Right ventricle myocardium superior (tissue), 1 donor: ENCODE measurements at regions not wholly inside any gene's neighbourhood (a gene's known extent, or its start where the extent isn't known, plus 50 kb on each side); places are given as distances from the start of the nearest gene placed in this dataset.

Experiments used
- ATAC-seq: fragments of 200-7000 bp; cut with Tn5 transposase; one replicate; pipeline ENCODE4 v1.9.1; 2020; ENCODE audit warnings: mild to moderate bottlenecking; ENCODE audit not compliant: poor library complexity
- DNase-seq: peaks from one replicate; pipeline ENCODE4 v3.0.0-alpha.2; 2020
- intact Hi-C: fragments of 100-400 bp; cut with DNase I; formaldehyde crosslinking; loops from one replicate; pipeline ENCODE4 v1.11.2; 2022
- donor health status: DM: no; HTN: yes; CAD: no; lungs with severe emphysema.

DNA sequence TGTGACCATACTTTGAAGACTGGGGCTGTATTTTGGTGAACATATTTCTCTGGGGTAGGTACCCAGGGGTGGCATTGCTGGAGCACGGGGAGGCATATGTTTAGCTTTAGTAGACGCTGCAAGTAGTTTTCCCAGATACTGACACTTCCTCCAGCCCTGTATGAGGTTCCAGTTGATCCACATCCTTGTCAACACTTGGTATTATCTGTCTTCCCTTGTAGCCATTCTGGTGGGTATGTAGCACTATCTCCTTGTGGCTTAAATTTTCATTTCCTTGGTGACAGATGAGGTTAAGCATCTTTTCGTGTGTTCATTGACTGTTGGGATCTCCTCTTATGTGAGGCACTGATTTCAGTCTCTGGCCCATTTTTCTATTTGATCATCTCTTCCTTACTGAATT is 179.1 kb downstream of the PHETA1 start:
- intact Hi-C loops: no loop called here
- no peak for ATAC-seq
- DNase-seq: no peak

- DNase-seq: no peak
- intact Hi-C loops: no loop called here
- ATAC-seq: no peak
Observed at GRCh38 chr12:111188436-111188835, 180.5 kb downstream of the PHETA1 start.

GRCh38 chr12:111186347-111186746 is 182.5 kb downstream of the PHETA1 start:
- intact Hi-C loops: no loop called here
- DNase-seq (no peak), ATAC-seq (no peak)

DNA sequence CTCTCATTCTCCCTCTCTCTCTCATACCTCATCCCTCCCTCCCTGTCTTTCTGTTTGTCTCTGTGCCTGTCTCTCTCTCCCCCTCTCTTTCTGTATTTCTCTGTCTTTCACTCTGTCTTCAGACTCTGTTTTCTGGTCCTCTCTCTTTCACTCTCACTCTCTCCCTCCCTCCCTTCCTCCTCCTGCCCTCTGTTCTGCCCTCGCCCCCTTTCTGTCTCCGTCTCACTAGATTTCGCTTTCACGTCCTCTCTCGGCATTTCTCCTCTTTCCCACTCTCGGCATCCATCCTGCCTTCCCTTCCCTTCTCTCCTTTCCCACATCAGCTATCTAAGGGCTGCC is 183.0 kb downstream of the PHETA1 start:
- no peak for ATAC-seq
- no peak for DNase-seq
- intact Hi-C loops: no loop called here

- ATAC-seq (no peak), DNase-seq (no peak)
- intact Hi-C loops: no loop called here
Observed at GRCh38 chr12:111185206-111185888, 183.5 kb downstream of the PHETA1 start.

- DNase-seq (no peak), ATAC-seq (no peak)
- intact Hi-C loops: no loop called here
Observed at GRCh38 chr12:111184161-111184560, 184.7 kb downstream of the PHETA1 start.

DNA sequence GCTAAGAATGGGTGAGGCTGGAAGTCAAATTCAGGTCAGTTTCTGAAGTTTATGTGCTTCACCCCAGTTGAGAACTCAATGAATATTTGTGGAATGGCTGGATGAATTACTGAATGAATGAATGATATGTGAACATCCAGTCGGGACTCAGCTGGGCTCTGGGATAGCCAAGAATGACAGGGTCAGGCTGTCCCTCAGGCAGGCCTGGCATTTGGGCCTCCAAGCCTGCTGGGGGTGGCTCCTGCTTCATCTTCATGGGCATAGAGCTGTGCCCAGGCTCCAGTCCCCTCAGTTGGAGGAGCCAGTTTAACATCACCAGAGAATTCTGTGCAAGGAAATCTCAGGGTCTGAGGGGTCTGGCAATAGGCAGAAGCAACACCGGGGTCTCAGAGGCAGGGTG is 185.8 kb downstream of the PHETA1 start:
- no peak for DNase-seq
- intact Hi-C loops: no loop called here
- no peak for ATAC-seq

GRCh38 chr12:111182382-111182781 is 186.5 kb downstream of the PHETA1 start:
- DNase-seq: no peak
- intact Hi-C loops: no loop called here
- ATAC-seq: peak; percentile 51

- intact Hi-C loops: no loop called here
- DNase-seq (peak; percentile 89), ATAC-seq (no peak)
Observed at GRCh38 chr12:111181143-111181726, 187.7 kb downstream of the PHETA1 start.

GRCh38 chr12:111180426-111181142 is 188.3 kb downstream of the PHETA1 start:
- intact Hi-C loops: no loop called here
- no peak for ATAC-seq
- DNase-seq: no peak

GRCh38 chr12:111178181-111179081 is 190.5 kb downstream of the PHETA1 start:
- no peak for DNase-seq
- ATAC-seq: no peak
- intact Hi-C loops: no loop called here

DNA sequence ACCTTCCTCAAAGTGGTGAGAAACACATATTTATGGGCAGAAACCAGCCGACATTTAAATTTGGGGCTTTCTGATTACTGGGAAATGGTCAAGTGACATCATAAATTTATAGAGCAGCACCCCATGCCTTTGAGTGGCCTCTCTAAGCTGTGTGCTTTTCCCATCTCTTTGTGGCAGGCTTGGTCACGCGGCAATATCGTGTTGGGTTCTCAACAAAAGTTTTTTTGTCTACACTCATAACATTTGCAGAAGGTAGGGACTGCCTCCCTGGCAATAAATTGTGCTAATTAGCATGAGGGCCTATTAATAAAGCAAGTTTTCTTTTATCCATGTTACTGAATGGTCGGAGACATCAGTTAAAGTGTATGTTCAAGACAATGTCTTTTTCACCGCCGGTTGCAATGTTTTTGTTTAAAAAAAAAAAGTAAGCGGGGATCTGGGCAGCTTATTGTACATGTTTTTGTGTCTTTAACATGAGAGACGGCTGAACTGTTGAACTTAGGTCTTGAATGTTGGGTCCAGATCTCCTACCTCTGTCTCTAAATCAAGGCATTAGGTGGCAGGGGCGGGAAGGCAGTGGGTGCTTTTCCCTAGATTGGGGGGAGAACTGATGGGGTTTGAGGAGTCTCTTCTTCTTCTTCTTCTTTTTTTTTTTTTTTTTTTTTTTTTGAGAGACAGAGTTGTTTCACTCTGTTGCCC is 193.3 kb downstream of the PHETA1 start:
- ATAC-seq (no peak), DNase-seq (no peak)
- intact Hi-C loops: no loop called here

GRCh38 chr12:111174961-111175345 is 193.9 kb downstream of the PHETA1 start:
- intact Hi-C loops: no loop called here
- DNase-seq (no peak), ATAC-seq (no peak)

DNA sequence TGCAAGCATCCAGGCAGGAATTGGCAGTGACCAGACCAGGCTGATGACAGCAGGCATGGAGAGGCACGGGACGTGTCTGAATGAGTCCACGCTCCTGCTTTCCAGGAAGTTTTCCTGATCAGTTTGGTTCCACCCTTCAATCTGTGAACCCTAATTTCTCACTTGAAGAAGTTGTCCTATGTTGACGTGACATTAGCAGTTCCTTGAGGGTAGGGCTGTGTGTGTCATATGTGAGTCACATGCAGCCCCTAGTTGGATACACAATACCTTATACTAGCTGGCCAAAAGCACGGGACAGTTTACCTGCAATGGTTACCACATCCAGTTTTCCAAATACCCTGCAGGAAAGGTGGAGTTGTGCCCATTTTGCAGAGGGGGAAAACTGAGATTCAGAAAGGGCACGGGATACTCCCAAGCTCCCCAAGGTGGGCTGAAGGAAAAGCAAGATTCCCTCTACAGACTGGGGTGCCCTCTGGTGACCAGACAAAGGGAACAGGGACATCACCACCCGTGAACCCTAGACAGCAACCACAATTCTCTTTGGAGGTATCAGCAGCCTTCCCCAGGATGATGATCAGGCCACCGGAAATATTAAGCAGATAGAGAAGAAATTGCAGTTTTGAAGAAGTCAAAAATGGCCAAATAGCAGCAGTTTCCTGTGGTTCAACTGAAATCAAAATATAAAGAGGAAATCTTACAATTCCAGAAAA is 194.5 kb downstream of the PHETA1 start:
- intact Hi-C loops: no loop called here

GRCh38 chr12:111173836-111174235 is 195.1 kb downstream of the PHETA1 start:
- intact Hi-C loops: no loop called here
- DNase-seq (no peak), ATAC-seq (no peak)

More for the DNA sequence above, 194.5 kb downstream of the PHETA1 start:
- DNase-seq (no peak), ATAC-seq (peak; percentile 48)

DNA sequence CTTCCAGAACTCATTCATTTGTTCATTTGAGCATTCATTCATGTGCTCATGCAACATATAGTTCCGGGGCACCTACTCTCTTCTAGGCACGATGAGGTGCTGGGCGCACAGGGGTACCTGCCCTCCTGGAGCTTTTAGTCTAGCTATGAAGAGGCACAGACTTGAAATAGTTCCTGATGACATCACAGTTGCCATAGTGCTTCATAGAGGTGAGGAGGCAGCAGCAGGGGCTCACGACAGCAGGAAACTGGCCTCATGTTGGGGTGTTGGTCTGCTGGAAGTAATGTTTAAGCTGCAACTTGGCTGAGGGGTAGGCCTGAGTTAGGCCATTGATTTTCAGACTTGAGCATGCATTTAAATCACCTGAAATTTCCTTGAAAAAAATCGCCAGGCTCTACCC is 195.5 kb downstream of the PHETA1 start:
- DNase-seq (no peak), ATAC-seq (no peak)
- intact Hi-C loops: no loop called here

GRCh38 chr12:111172786-111173185 is 196.1 kb downstream of the PHETA1 start:
- intact Hi-C loops: no loop called here
- DNase-seq (no peak), ATAC-seq (no peak)

DNA sequence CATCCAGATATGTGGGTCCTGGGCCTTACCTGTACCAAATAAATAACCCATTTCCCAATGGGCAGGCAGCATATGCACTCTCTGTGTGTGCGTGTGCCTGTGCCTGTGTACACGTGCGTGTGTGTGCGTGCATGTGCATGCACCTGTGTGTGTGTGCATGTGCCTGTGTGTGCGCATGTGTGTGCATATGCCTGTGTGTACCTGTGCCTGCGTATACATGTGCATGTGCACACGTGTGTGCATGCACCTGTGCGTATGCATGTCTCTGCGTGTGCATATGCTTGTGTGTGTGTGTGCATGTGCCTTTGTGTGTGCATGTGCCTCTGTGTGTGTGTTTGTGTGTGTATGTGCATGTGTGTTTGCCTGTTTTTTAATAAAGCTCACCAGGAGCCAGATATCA is 197.1 kb downstream of the PHETA1 start:
- intact Hi-C loops: no loop called here
- DNase-seq (no peak), ATAC-seq (no peak)
